Esophagus muscularis mucosa (tissue), 4 donors: ENCODE measurements at regions not wholly inside any gene's neighbourhood (a gene's known extent, or its start where the extent isn't known, plus 50 kb on each side); places are given as distances from the start of the nearest gene placed in this dataset.

Source experiments
- DNase-seq: peaks from one replicate; pipeline ENCODE4 v3.0.0-alpha.2; 2017; ENCODE audit errors: extremely low spot score
- H3K27ac ChIP-seq, 4 donors: fragments of 200-600 bp; sonication (generic); replicated peaks in 1 of 4; 1 replicate in 3 of 4; 2 replicates in 1 of 4; pipeline ENCODE4 v1.5.1; 2016 to 2019; ENCODE audit warnings: mild to moderate bottlenecking in 1 of 4
- H3K27me3 ChIP-seq, 4 donors: fragments of 200-600 bp; sonication (generic); one replicate each; pipeline versions ENCODE4 v1.5.1 to v1.6.0; 2016 to 2019
- H3K36me3 ChIP-seq, 4 donors: fragments of 200-600 bp; sonication (generic); one replicate each; pipeline ENCODE4 v1.5.1; 2016 to 2019
- H3K4me1 ChIP-seq, 4 donors: fragments of 200-600 bp; sonication (generic); one replicate each; pipeline ENCODE4 v1.5.1; 2016 to 2019
- H3K4me3 ChIP-seq, 4 donors: fragments of 200-600 bp; sonication (generic); 1 replicate in 2 of 4; 2 replicates in 2 of 4; pipeline ENCODE4 v1.5.1; 2016 to 2019; ENCODE audit warnings: mild to moderate bottlenecking in 4 of 4, moderate library complexity in 1 of 4
- H3K9me3 ChIP-seq, 4 donors: fragments of 200-600 bp; sonication (generic); 1 replicate in 3 of 4; 2 replicates in 1 of 4; pipeline ENCODE4 v1.5.1; 2016 to 2019
- EP300 ChIP-seq: sonication (generic); formaldehyde crosslinking; IDR thresholded peaks from one replicate; pipeline ENCODE4 v1.6.1; 2017; ENCODE audit warnings: antibody characterized with exemption
- POLR2A ChIP-seq: fragments of 450-650 bp; IDR thresholded peaks from one replicate; pipeline ENCODE4 v1.6.1; 2017; ENCODE audit warnings: antibody characterized with exemption, moderate library complexity, mild to moderate bottlenecking, low read depth
- POLR2AphosphoS5 ChIP-seq, 2 donors: sonication (generic); formaldehyde crosslinking; IDR thresholded peaks; one replicate each; pipeline ENCODE4 v1.6.1; 2017; ENCODE audit warnings: antibody characterized with exemption in 2 of 2
- WGBS: methylation state at CpG from one replicate; pipeline ENCODE4 v1.1.5; 2018; 5-methylcytosine and 5-hydroxymethylcytosine counted together
- intact Hi-C: fragments of 100-400 bp; cut with DNase I; formaldehyde crosslinking; loops from one replicate; pipeline ENCODE4 v1.15.1; 2023
- TF ChIP-seq, protein P1 (sequence below), 3 experiments: fragments of 200-600 bp in 2 of 3; fragments of 450-650 bp in 1 of 3; sonication (generic) in 2 of 3; IDR thresholded peaks; one replicate each; pipeline ENCODE4 v1.5.1; 2017 to 2019; ENCODE audit warnings: antibody characterized with exemption in 3 of 3, mild to moderate bottlenecking in 2 of 3, moderate library complexity in 1 of 3

DNA sequence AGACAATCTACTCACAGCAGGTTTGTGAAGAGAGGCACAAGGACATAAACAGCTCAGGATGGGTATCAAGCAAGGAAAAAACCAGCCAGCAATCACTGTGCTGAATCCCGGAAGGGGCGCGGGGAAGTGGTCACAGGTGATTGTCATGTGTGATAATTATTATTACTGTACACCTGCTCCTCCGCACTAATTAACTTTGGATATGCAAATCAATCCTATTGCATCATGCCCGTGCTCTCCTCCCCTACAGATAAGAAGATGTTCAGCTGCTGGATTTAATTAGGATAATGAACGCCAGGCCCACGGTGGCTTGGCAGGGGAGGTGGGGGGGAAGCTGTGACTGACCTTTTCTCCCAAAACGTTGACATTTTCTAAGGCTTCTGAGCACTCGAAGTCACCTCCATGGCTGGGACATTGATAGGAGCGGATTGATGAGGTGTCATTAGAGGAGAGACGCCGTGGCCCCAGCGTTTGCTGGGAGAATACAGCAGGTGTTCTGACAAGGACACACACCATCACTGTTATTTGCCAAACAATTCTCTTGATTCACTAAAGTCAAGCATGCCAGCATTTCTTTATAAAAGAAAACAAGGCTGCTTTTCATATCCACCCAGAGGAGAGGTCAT, 160.3 kb upstream of the VRK2 start:
- Histone ChIP-seq H3K27me3 (no peaks in the 10 kb centered on the region), H3K4me3 (no peak overlapping the region), H3K9me3 (no peaks in the 10 kb centered on the region), H3K36me3 (no peaks in the 10 kb centered on the region), H3K4me1 (no peaks in the 10 kb centered on the region), H3K27ac (no peak overlapping the region)
- TF ChIP-seq EP300 (no peak), POLR2AphosphoS5 (IDR thresholded peaks at IDR 0.05) (no peak), POLR2A (no peak)
- TF ChIP-seq, protein P1, sequence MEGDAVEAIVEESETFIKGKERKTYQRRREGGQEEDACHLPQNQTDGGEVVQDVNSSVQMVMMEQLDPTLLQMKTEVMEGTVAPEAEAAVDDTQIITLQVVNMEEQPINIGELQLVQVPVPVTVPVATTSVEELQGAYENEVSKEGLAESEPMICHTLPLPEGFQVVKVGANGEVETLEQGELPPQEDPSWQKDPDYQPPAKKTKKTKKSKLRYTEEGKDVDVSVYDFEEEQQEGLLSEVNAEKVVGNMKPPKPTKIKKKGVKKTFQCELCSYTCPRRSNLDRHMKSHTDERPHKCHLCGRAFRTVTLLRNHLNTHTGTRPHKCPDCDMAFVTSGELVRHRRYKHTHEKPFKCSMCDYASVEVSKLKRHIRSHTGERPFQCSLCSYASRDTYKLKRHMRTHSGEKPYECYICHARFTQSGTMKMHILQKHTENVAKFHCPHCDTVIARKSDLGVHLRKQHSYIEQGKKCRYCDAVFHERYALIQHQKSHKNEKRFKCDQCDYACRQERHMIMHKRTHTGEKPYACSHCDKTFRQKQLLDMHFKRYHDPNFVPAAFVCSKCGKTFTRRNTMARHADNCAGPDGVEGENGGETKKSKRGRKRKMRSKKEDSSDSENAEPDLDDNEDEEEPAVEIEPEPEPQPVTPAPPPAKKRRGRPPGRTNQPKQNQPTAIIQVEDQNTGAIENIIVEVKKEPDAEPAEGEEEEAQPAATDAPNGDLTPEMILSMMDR (IDR thresholded peaks at IDR 0.05) = no peak
- DNase-seq = no peak
- intact Hi-C loops = no loop called here
- 70% methylated on average over 13 of the region's 13 CpGs for WGBS

DNA sequence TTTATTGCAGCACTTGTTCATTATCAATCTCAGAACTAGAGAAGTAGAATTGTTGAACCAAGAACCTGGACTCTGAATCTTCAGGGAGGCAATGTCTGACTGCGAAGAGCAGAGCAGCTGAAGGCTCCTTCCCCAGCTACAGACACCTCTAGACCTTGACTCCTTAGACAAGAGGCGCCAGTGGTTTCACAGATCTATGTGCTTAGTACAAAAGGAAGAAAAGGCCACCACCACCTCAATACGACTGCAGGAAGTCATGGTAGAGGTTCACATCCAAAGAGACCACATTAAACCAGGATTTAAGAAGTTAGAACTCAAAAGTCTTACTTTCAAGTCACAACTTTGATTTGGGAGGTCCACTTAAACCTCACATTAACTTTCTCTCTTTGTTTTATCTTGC, 158.1 kb upstream of the VRK2 start:
- Histone ChIP-seq H3K4me3 (no peak overlapping the region), H3K4me1 (no peaks in the 10 kb centered on the region), H3K27ac (no peak overlapping the region), H3K9me3 (no peaks in the 10 kb centered on the region), H3K36me3 (no peaks in the 10 kb centered on the region), H3K27me3 (no peaks in the 10 kb centered on the region)
- WGBS = 91% methylated on average over 3 of the region's 3 CpGs
- no peak for TF ChIP-seq POLR2A
- no peak for TF ChIP-seq EP300
- TF ChIP-seq, protein P1 (IDR thresholded peaks at IDR 0.05) = no peak
- TF ChIP-seq POLR2AphosphoS5 (IDR thresholded peaks at IDR 0.05) = no peak
- no peak for DNase-seq
- intact Hi-C loops = no loop called here

- DNase-seq = no peak
- Histone ChIP-seq H3K9me3 (no peaks in the 10 kb centered on the region), H3K4me3 (no peak overlapping the region), H3K27me3 (no peaks in the 10 kb centered on the region), H3K27ac (no peak overlapping the region), H3K36me3 (no peaks in the 10 kb centered on the region), H3K4me1 (no peaks in the 10 kb centered on the region)
- TF ChIP-seq, protein P1 (IDR thresholded peaks at IDR 0.05) = no peak
- TF ChIP-seq POLR2A (no peak), POLR2AphosphoS5 (IDR thresholded peaks at IDR 0.05) (no peak), EP300 (no peak)
- intact Hi-C loops = no loop called here
These were observed 156.1 kb upstream of the VRK2 start for GRCh38 chr2:57890464-57890863.

- H3K27ac ChIP-seq = no peak overlapping the region
- no peak for TF ChIP-seq EP300
- TF ChIP-seq, protein P1 (IDR thresholded peaks at IDR 0.05) = no peak
- no peaks in the 10 kb centered on the region for H3K36me3 ChIP-seq
- DNase-seq = no peak
- H3K4me3 ChIP-seq = no peak overlapping the region
- no peaks in the 10 kb centered on the region for H3K4me1 ChIP-seq
- intact Hi-C loops = no loop called here
- WGBS = 90% methylated on average over 7 of the region's 7 CpGs
- no peaks in the 10 kb centered on the region for H3K27me3 ChIP-seq
- H3K9me3 ChIP-seq = no peaks in the 10 kb centered on the region
These were observed 155.4 kb upstream of the VRK2 start for GRCh38 chr2:57891086-57891712.

GRCh38 chr2:57892920-57893319, 153.7 kb upstream of the VRK2 start:
- no peaks in the 10 kb centered on the region for H3K4me1 ChIP-seq

More at GRCh38 chr2:57892920-57893319, 153.7 kb upstream of the VRK2 start:
- H3K36me3 ChIP-seq = no peaks in the 10 kb centered on the region
- 42% methylated on average over 3 of the region's 3 CpGs for WGBS
- DNase-seq = no peak
- H3K4me3 ChIP-seq = no peak overlapping the region
- H3K27me3 ChIP-seq = no peaks in the 10 kb centered on the region
- intact Hi-C loops = no loop called here
- H3K27ac ChIP-seq = no peak overlapping the region
- TF ChIP-seq, protein P1 (IDR thresholded peaks at IDR 0.05) = no peak
- TF ChIP-seq POLR2AphosphoS5 (IDR thresholded peaks at IDR 0.05) = no peak
- no peak for TF ChIP-seq POLR2A
- no peak for TF ChIP-seq EP300
- H3K9me3 ChIP-seq = no peaks in the 10 kb centered on the region
